GM18951 (cell line): ENCODE measurements at regions not wholly inside any gene's neighbourhood (a gene's known extent, or its start where the extent isn't known, plus 50 kb on each side); places are given as distances from the start of the nearest gene placed in this dataset.

Experiments used
- POLR2A ChIP-seq: IDR thresholded peaks from 4 replicates; pipeline ENCODE4 v1.6.1; 2011; ENCODE audit warnings: mild to moderate bottlenecking; ENCODE audit not compliant: insufficient read length, insufficient read depth; ENCODE audit errors: extremely low read depth
- in situ Hi-C: fragments of 300-500 bp; cut with MboI; formaldehyde crosslinking; loops from one replicate; pipeline ENCODE4 v1.12.0; 2022; ENCODE audit warnings: low sequenced_read_pairs, mixed read lengths, inconsistent platforms; ENCODE audit not compliant: unreplicated experiment

DNA sequence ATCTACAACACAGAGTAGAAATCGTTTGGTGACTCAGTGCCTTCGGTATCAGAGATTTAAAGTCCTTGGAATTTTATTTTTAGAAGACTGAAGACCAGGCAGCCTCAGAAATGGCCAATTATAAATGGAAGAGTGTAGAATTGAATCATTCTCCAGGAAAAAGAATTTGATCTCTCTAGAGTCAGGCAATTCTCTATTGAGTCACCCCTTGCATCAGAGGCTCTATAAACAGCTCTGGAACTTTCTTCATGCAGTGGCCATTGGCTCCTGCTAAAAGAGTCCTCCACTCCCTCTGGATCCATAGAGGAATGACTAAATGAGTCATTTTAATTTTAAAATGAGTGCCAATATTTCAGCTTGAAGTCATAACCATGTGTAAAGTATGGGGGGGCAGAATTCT, 816.2 kb downstream of the TDRD15 start:
- TF ChIP-seq POLR2A = no peak
- in situ Hi-C loops = no loop called here

DNA sequence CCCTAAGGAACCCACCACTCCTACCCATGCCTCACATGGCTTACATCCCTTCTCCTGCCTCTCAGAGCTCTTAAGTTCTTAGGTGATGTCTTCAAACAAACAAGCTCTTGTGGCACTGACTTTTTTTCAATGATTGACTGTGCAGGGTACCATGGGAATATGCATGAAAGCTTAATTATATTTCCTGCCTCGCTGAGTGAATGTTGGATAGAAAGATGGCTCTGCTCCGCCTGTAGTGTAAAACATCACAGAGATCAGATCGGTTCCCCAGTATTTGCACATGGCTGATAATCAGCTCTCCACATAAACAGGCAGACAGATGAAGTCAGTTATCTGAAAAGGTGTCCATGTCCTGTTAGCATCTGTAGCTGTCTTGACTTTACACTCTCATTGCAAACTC, 820.8 kb downstream of the TDRD15 start:
- no peak for TF ChIP-seq POLR2A
- in situ Hi-C loops = no loop called here

GRCh38 chr2:21945658-21946057, 821.9 kb downstream of the TDRD15 start:
- TF ChIP-seq POLR2A = no peak
- in situ Hi-C loops = no loop called here

- in situ Hi-C loops = no loop called here
- TF ChIP-seq POLR2A = no peak
Observed at GRCh38 chr2:21947046-21947445, 823.3 kb downstream of the TDRD15 start.

DNA sequence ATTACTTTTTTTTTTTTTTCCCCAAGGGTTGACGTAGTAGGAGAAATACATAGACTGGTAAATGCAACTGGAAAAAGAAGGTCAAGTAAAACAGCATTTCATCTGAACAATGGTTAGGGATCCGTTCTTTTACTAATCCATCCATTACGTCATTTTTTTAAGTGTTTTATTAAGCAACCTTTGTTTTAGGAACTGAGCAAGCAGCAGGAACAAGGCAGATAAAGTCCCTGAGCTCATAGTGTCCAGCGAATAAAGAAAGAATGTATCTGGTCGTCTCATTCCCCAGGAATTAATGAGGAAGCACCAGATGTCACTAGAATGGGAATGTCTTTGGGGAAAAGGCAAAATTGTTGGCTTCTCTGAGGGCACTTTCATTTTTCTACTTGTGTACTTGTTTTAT, 842.4 kb downstream of the TDRD15 start:
- in situ Hi-C loops = no loop called here
- TF ChIP-seq POLR2A = no peak

- in situ Hi-C loops = no loop called here
Observed at GRCh38 chr2:21970971-21971370, 847.2 kb downstream of the TDRD15 start.

DNA sequence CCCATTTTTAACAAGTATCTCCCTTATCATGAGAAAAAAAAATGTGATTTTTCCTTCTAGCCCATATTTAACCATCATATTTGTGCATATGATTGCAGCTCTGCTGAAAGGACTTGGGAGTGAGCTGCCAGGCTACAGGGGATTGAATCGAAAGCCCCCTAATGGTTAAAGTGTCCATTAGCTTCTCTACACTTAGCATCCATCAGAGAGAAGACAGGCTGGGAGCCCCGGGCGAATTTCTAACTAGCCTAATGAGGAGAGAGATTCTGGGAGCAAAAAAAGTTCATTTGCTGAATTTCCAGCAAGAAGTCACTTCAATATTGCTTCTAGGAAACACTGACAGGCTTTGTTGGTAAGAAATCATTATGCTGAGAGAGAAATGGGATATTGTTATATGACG, 848.8 kb downstream of the TDRD15 start:
- no peak for TF ChIP-seq POLR2A
- in situ Hi-C loops = no loop called here

More at GRCh38 chr2:21970971-21971370, 847.2 kb downstream of the TDRD15 start:
- TF ChIP-seq POLR2A = no peak

GRCh38 chr2:21981127-21981526, 857.4 kb downstream of the TDRD15 start:
- no peak for TF ChIP-seq POLR2A
- in situ Hi-C loops = no loop called here

GRCh38 chr2:21993002-21993401, 869.2 kb downstream of the TDRD15 start:
- TF ChIP-seq POLR2A = no peak
- in situ Hi-C loops = no loop called here

DNA sequence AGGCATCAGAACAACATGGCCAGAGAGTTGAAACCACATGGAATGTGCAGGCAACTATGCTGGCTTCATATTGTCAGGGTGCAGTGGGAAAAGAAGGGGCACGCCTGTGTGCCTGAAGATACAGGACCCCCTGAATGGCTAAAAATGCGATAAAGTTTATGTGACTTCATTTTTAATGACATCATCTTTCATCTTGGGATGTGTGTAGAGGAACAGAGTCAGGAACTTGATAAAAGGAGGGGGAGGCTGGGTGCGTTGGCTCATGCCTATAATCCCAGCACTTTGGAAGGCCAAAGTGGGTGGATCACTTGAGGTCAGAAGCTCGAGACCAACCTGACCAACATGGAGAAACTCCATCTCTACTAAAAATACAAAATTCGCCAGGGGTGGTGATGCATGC, 872.6 kb downstream of the TDRD15 start:
- no peak for TF ChIP-seq POLR2A

GRCh38 chr2:21999522-21999921, 875.8 kb downstream of the TDRD15 start:
- in situ Hi-C loops = no loop called here
- TF ChIP-seq POLR2A = no peak

More for the DNA sequence above, 872.6 kb downstream of the TDRD15 start:
- in situ Hi-C loops = no loop called here

- in situ Hi-C loops = no loop called here
Observed at GRCh38 chr2:22002066-22002465, 878.3 kb downstream of the TDRD15 start.

DNA sequence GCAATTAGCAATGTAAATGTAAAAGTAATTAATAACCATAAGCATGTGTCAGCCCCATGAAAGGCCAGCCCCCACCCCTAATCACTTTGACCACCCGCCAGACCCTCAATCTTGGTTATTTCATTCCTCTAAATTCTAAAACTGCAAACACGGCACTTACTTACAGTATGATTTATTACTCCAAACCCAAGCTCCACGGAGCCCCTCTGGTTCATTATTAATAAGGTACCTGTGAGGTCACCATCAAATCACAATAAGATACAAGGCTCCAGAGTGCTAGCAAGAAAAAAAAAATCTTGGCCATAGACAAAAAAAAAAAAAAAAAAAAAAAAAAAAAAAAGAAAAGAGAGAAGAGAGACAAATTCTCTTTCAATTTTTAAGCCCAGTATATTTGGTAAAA, 879.5 kb downstream of the TDRD15 start:
- in situ Hi-C loops = no loop called here
- TF ChIP-seq POLR2A = no peak

More at GRCh38 chr2:22002066-22002465, 878.3 kb downstream of the TDRD15 start:
- TF ChIP-seq POLR2A = no peak

- TF ChIP-seq POLR2A = no peak
- in situ Hi-C loops = no loop called here
Observed at GRCh38 chr2:22011048-22011447, 887.3 kb downstream of the TDRD15 start.

DNA sequence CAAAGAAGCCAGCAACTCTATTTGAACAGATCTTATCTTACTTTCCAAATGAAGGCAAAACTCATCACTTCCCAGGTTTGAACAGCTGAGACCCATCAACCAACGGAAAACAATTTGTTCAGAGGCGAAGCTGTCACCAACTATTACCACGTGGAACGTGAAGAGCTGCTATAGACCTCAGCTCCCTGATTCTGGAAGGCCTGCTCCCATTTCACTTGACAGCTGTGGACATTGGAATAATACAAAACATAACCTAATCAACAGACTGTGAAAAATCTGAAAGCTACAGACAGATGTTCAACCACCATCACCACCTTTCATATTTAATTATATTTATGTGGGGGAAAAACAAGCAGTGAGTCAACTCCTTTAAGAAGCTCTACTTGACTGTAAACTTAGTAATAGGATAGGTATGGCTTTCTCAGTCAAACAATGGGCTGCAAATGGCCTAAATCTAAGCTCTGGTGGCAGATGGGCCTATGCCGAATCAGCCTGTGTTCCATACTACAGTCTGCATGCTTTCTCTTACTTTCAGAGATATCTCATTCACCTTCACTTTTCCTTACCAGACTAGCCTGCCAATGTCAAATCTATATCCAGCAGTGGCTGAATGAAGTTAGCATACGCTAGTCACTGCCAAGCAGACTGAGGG, 896.4 kb downstream of the TDRD15 start:
- TF ChIP-seq POLR2A = no peak
- in situ Hi-C loops = no loop called here

GRCh38 chr2:22027345-22028005, 903.7 kb downstream of the TDRD15 start:
- in situ Hi-C loops = no loop called here
- no peak for TF ChIP-seq POLR2A
